ENCODE measurements at regions not wholly inside any gene's neighbourhood (a gene's known extent, or its start where the extent isn't known, plus 50 kb on each side); places are given as distances from the start of the nearest gene placed in this dataset.
A peak's percentile ranks its signal among the peaks of the same experiment; 100 is the strongest.

- TF ChIP-seq CTCF (IDR thresholded peaks at IDR 0.05): no peak
- no peak for ATAC-seq (ENCODE audit: low FRiP score)
- DNase-seq (ENCODE audit: low spot score): no peak
Measured at GRCh38 chr2:236363711-236364277, 99.6 kb upstream of the ASB18 start.

- ATAC-seq (ENCODE audit: low FRiP score) (peak; percentile 19), DNase-seq (ENCODE audit: low spot score) (no peak)
- TF ChIP-seq CTCF (IDR thresholded peaks at IDR 0.05): no peak
Measured at GRCh38 chr2:236365258-236366048, 101.2 kb upstream of the ASB18 start.

- no peak for DNase-seq (ENCODE audit: low spot score)
- no peak for ATAC-seq (ENCODE audit: low FRiP score)
- no peak for TF ChIP-seq CTCF (IDR thresholded peaks at IDR 0.05)
Measured at GRCh38 chr2:236366049-236366387, 101.8 kb upstream of the ASB18 start.

GRCh38 chr2:236366397-236366796 is 102.2 kb upstream of the ASB18 start:
- TF ChIP-seq CTCF (IDR thresholded peaks at IDR 0.05): no peak
- ATAC-seq (ENCODE audit: low FRiP score) (no peak), DNase-seq (ENCODE audit: low spot score) (no peak)

- no peak for ATAC-seq (ENCODE audit: low FRiP score)
- DNase-seq (ENCODE audit: low spot score): no peak
- no peak for TF ChIP-seq CTCF (IDR thresholded peaks at IDR 0.05)
Measured at GRCh38 chr2:236367506-236368289, 103.5 kb upstream of the ASB18 start.

- ATAC-seq (ENCODE audit: low FRiP score) (no peak), DNase-seq (ENCODE audit: low spot score) (no peak)
- no peak for TF ChIP-seq CTCF (IDR thresholded peaks at IDR 0.05)
Measured at GRCh38 chr2:236369661-236370062, 105.5 kb upstream of the ASB18 start.

Data from omental fat pad (tissue), 3 donors.